Activated naive CD4-positive, alpha-beta T cell treated with anti-CD3 and anti-CD28 coated beads for 36 hours (primary cell): ENCODE measurements at regions not wholly inside any gene's neighbourhood (a gene's known extent, or its start where the extent isn't known, plus 50 kb on each side); places are given as distances from the start of the nearest gene placed in this dataset.

Experiments
- CTCF ChIA-PET: fragments of 350-600 bp; sonication (Branson Sonifier 250); formaldehyde crosslinking; loops from one replicate; lab custom pipeline; 2021; ENCODE audit warnings: antibody characterized with exemption; lab: Charles Lee
- DNase-seq: peaks from one replicate; pipeline ENCODE4 v3.0.0-alpha.2; 2020
- H3K27ac Mint-ChIP-seq: one replicate; pipeline ENCODE4 v1.8.0; 2021; ENCODE audit warnings: mild to moderate bottlenecking, mixed read lengths
- H3K27me3 Mint-ChIP-seq: one replicate; pipeline ENCODE4 v1.8.0; 2021; ENCODE audit warnings: low read depth, mixed read lengths
- H3K36me3 Mint-ChIP-seq: one replicate; pipeline ENCODE4 v1.8.0; 2021; ENCODE audit warnings: low read depth, mixed read lengths
- H3K4me1 Mint-ChIP-seq: one replicate; pipeline ENCODE4 v1.8.0; 2021; ENCODE audit warnings: low read depth, mixed read lengths
- H3K4me3 Mint-ChIP-seq: one replicate; pipeline ENCODE4 v1.8.0; 2021; ENCODE audit warnings: mild to moderate bottlenecking, moderate library complexity, mixed read lengths
- H3K9me3 Mint-ChIP-seq: one replicate; pipeline ENCODE4 v1.8.0; 2021; ENCODE audit warnings: mixed read lengths
- intact Hi-C: fragments of 100-400 bp; cut with micrococcal nuclease; formaldehyde crosslinking; loops from one replicate; pipeline ENCODE4 v1.15.1; 2023

- no peak overlapping the region for H3K27ac Mint-ChIP-seq
- H3K27me3 Mint-ChIP-seq, result peaks cover 2% of the 10 kb centered on the region
- H3K36me3 Mint-ChIP-seq, result no peaks in the 10 kb centered on the region
- no peaks in the 10 kb centered on the region for H3K4me1 Mint-ChIP-seq
- H3K9me3 Mint-ChIP-seq, result no peaks in the 10 kb centered on the region
- intact Hi-C loops, result no loop called here
- CTCF ChIA-PET, result interaction anchor here (1.8 kb wide), 1 partner anchor 107 kb away, joined by 3 read pairs; the partner anchor contains the start of gene DUSP10
- DNase-seq, result no peak
- no peak overlapping the region for H3K4me3 Mint-ChIP-seq
These were observed 106.6 kb downstream of the DUSP10 start for GRCh38 chr1:221635305-221635704.

GRCh38 chr1:221636096-221636495 is 105.8 kb downstream of the DUSP10 start:
- Mint-ChIP-seq H3K4me1 (no peaks in the 10 kb centered on the region), H3K9me3 (no peaks in the 10 kb centered on the region), H3K27ac (no peak overlapping the region), H3K36me3 (no peaks in the 10 kb centered on the region), H3K27me3 (peaks cover 2% of the 10 kb centered on the region), H3K4me3 (no peak overlapping the region)
- intact Hi-C loops, result no loop called here
- no peak for DNase-seq
- CTCF ChIA-PET, result interaction anchor here (1.8 kb wide), 1 partner anchor 106 kb away, joined by 3 read pairs; the partner anchor contains the start of gene DUSP10

- no peaks in the 10 kb centered on the region for H3K36me3 Mint-ChIP-seq
- CTCF ChIA-PET, result no interaction called here
- H3K27ac Mint-ChIP-seq, result no peak overlapping the region
- no peak for DNase-seq
- no peaks in the 10 kb centered on the region for H3K4me1 Mint-ChIP-seq
- intact Hi-C loops, result no loop called here
- no peaks in the 10 kb centered on the region for H3K9me3 Mint-ChIP-seq
- no peak overlapping the region for H3K4me3 Mint-ChIP-seq
- peaks cover 2% of the 10 kb centered on the region for H3K27me3 Mint-ChIP-seq
These were observed 104.9 kb downstream of the DUSP10 start for GRCh38 chr1:221636967-221637366.

- DNase-seq, result no peak
- no peaks in the 10 kb centered on the region for H3K36me3 Mint-ChIP-seq
- intact Hi-C loops, result no loop called here
- H3K27ac Mint-ChIP-seq, result no peak overlapping the region
- no peak overlapping the region for H3K4me3 Mint-ChIP-seq
- CTCF ChIA-PET, result no interaction called here
- no peaks in the 10 kb centered on the region for H3K9me3 Mint-ChIP-seq
- peaks cover 2% of the 10 kb centered on the region for H3K27me3 Mint-ChIP-seq
- H3K4me1 Mint-ChIP-seq, result no peaks in the 10 kb centered on the region
These were observed 104.2 kb downstream of the DUSP10 start for GRCh38 chr1:221637641-221638041.

DNA sequence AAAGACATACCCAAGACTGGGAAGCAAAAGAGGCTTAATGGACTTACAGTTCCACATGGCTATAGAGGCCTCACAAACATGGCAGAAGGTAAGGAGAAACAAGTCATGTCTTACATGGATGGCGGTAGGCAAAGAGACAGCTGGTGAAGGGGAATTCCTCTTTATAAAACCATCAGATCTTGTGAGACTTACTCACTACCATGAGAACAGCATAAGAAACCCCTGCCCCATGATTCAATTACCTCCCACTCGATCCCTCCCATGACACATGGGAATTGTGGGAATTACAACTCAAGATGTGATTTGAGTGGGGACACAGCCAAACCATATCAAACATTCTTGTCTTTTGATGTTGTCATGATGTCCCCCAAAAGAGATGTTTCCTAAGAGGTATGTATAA is 103.3 kb downstream of the DUSP10 start:
- H3K36me3 Mint-ChIP-seq, result no peaks in the 10 kb centered on the region
- CTCF ChIA-PET, result no interaction called here
- no peaks in the 10 kb centered on the region for H3K27me3 Mint-ChIP-seq
- no peak overlapping the region for H3K4me3 Mint-ChIP-seq
- H3K27ac Mint-ChIP-seq, result no peak overlapping the region
- H3K4me1 Mint-ChIP-seq, result no peaks in the 10 kb centered on the region
- DNase-seq, result no peak
- no peaks in the 10 kb centered on the region for H3K9me3 Mint-ChIP-seq
- intact Hi-C loops, result no loop called here

GRCh38 chr1:221641811-221642210 is 100.1 kb downstream of the DUSP10 start:
- Mint-ChIP-seq H3K36me3 (no peaks in the 10 kb centered on the region), H3K9me3 (no peaks in the 10 kb centered on the region), H3K27ac (no peak overlapping the region), H3K27me3 (no peaks in the 10 kb centered on the region), H3K4me3 (no peak overlapping the region), H3K4me1 (no peaks in the 10 kb centered on the region)
- DNase-seq, result no peak
- CTCF ChIA-PET, result interaction anchor here (0.7 kb wide), 1 partner anchor 17 kb away, joined by 3 read pairs; no protein-coding TSS in a partner anchor
- intact Hi-C loops, result no loop called here

DNA sequence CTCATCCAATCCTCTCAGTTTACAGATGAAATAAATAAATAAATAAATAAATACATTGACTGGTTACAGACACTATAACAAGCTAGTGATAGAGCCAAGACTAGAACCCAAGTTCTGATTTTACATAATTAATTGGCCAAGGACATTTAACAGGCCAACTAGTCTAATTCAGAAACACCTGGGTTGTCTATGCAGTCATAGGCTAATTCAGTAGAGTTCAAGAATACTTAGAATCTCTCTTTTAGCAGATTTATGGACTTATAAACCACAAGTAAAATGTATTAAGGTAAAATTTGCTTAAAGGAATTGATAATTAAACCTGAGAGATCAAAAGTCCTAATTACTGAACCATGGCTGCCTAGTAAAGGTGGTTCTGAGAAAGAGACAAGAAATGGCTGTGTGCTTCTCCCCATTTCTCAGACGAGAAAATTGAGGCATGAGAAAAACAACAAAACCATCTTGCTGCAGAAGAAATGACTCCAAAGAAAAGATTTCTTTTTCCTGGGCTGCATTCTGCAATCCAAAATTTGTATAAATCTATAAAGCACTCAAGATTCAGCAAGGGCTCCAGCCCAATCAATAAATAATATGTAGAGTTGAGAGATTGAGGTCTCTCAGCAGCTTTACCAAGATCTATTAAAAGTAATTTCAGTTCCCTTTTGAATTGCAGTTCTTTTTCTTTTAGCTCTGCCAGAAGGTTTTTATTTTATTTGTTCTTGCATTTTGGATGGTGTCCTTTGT is 98.3 kb downstream of the DUSP10 start:
- intact Hi-C loops, result no loop called here
- no peak overlapping the region for H3K4me3 Mint-ChIP-seq
- DNase-seq, result no peak
- H3K36me3 Mint-ChIP-seq, result no peaks in the 10 kb centered on the region
- H3K4me1 Mint-ChIP-seq, result no peaks in the 10 kb centered on the region
- no peak overlapping the region for H3K27ac Mint-ChIP-seq
- H3K9me3 Mint-ChIP-seq, result no peaks in the 10 kb centered on the region
- CTCF ChIA-PET, result no interaction called here
- no peaks in the 10 kb centered on the region for H3K27me3 Mint-ChIP-seq

DNA sequence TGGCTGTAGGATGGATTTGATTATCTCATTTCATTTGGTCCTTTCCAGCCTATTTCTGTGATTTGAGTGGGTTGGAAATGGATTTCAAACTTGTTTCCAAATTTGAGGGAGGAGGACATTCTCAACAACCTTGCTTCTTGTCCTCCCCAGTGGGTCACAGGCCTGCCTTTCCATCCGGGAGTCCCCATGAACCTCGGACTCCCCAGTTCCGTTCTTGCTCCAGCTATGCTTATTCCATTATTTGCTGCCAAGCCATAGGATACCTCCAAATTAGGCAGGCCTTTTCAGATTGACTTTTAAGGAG is 97.8 kb downstream of the DUSP10 start:
- no peaks in the 10 kb centered on the region for H3K4me1 Mint-ChIP-seq
- DNase-seq, result no peak
- H3K27me3 Mint-ChIP-seq, result no peaks in the 10 kb centered on the region
- no peak overlapping the region for H3K4me3 Mint-ChIP-seq
- intact Hi-C loops, result no loop called here
- H3K9me3 Mint-ChIP-seq, result no peaks in the 10 kb centered on the region
- no peaks in the 10 kb centered on the region for H3K36me3 Mint-ChIP-seq
- CTCF ChIA-PET, result no interaction called here
- no peak overlapping the region for H3K27ac Mint-ChIP-seq

DNA sequence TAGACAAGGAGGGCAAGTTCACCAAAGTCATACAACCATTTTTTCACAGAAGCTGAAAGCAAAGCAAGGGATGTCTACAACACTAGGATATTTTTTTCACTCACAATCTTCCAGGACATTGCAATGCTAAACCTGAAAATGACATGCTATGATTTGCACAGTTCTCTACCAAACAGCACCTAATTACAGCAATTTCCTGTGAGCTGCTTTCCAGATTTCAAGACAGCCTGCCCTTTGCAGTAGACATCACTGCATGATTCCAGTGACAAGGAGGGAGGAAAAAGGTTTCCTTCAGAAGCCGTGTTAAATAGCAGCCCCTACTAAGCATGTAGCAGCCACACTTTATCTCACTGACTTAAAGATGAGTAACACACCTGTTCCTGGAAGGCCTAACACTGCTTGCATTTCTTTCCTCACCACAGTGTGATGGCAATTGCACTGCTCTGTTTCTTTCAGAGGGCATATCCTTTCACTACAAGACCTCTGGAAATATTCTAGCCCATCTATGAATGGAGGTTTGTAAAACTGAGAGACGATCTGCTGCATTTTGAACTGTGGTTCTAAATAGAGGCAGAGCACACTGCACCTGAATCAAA is 97.1 kb downstream of the DUSP10 start:
- no peak overlapping the region for H3K27ac Mint-ChIP-seq
- CTCF ChIA-PET, result interaction anchor here (0.6 kb wide), 1 partner anchor 365 kb away, joined by 4 read pairs; no protein-coding TSS in a partner anchor
- no peaks in the 10 kb centered on the region for H3K36me3 Mint-ChIP-seq
- no peak for DNase-seq
- intact Hi-C loops, result no loop called here
- H3K9me3 Mint-ChIP-seq, result no peaks in the 10 kb centered on the region
- H3K4me1 Mint-ChIP-seq, result no peaks in the 10 kb centered on the region
- H3K27me3 Mint-ChIP-seq, result no peaks in the 10 kb centered on the region
- no peak overlapping the region for H3K4me3 Mint-ChIP-seq

DNA sequence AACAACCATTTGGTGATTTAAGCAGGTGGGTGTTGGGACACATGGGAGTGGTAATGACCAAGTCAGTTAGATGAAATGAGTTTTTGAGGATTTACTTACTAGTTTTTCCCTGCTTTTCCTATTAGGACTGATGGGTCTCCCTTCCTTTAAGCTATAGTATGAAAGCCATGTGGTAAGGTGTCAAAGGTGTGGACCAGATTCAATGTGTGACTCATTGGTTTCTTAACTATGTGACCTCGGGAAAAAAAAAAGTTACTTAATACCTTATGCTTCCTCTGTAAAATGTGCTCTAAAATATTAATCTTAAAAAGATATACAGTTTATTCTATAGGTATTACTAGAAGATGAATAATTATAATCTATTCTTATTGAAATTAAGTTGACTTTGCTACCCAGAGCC is 93.7 kb downstream of the DUSP10 start:
- Mint-ChIP-seq H3K4me3 (no peak overlapping the region), H3K27ac (no peak overlapping the region), H3K9me3 (no peaks in the 10 kb centered on the region), H3K27me3 (no peaks in the 10 kb centered on the region), H3K4me1 (no peaks in the 10 kb centered on the region), H3K36me3 (no peaks in the 10 kb centered on the region)
- DNase-seq, result no peak
- intact Hi-C loops, result no loop called here
- CTCF ChIA-PET, result no interaction called here
